ENCODE measurements at regions not wholly inside any gene's neighbourhood (a gene's known extent, or its start where the extent isn't known, plus 50 kb on each side); places are given as distances from the start of the nearest gene placed in this dataset.

- no peak for DNase-seq (ENCODE audit: low read depth)
Observed at GRCh38 chr1:29896791-29897714, 660.7 kb downstream of the PTPRU start.

GRCh38 chr1:29896300-29896699 lies 660.0 kb downstream of the PTPRU start:
- no peak for DNase-seq (ENCODE audit: low read depth)

- DNase-seq (ENCODE audit: low read depth): no peak
Observed at GRCh38 chr1:29895201-29895600, 658.9 kb downstream of the PTPRU start.

GRCh38 chr1:29894311-29894710 lies 658.0 kb downstream of the PTPRU start:
- DNase-seq (ENCODE audit: low read depth): no peak

- DNase-seq (ENCODE audit: low read depth): no peak
Observed at GRCh38 chr1:29893806-29894205, 657.5 kb downstream of the PTPRU start.

- DNase-seq (ENCODE audit: low read depth): no peak
Observed at GRCh38 chr1:29893046-29893723, 656.9 kb downstream of the PTPRU start.

GRCh38 chr1:29892247-29892646 lies 655.9 kb downstream of the PTPRU start:
- no peak for DNase-seq (ENCODE audit: low read depth)

- no peak for DNase-seq (ENCODE audit: low read depth)
Observed at GRCh38 chr1:29890201-29890959, 654.1 kb downstream of the PTPRU start.

GRCh38 chr1:29889776-29890175 lies 653.5 kb downstream of the PTPRU start:
- DNase-seq (ENCODE audit: low read depth): no peak

GRCh38 chr1:29884740-29885139 lies 648.4 kb downstream of the PTPRU start:
- no peak for DNase-seq (ENCODE audit: low read depth)

GRCh38 chr1:29883986-29884385 lies 647.7 kb downstream of the PTPRU start:
- DNase-seq (ENCODE audit: low read depth): no peak

- no peak for DNase-seq (ENCODE audit: low read depth)
Observed at GRCh38 chr1:29883411-29883832, 647.1 kb downstream of the PTPRU start.

GRCh38 chr1:29880556-29880955 lies 644.2 kb downstream of the PTPRU start:
- no peak for DNase-seq (ENCODE audit: low read depth)

- no peak for DNase-seq (ENCODE audit: low read depth)
Observed at GRCh38 chr1:29879217-29879616, 642.9 kb downstream of the PTPRU start.

GRCh38 chr1:29878501-29878900 lies 642.2 kb downstream of the PTPRU start:
- no peak for DNase-seq (ENCODE audit: low read depth)

- no peak for DNase-seq (ENCODE audit: low read depth)
Observed at GRCh38 chr1:29876902-29877301, 640.6 kb downstream of the PTPRU start.

GRCh38 chr1:29876441-29876840 lies 640.1 kb downstream of the PTPRU start:
- DNase-seq (ENCODE audit: low read depth): no peak

GRCh38 chr1:29875557-29876028 lies 639.3 kb downstream of the PTPRU start:
- no peak for DNase-seq (ENCODE audit: low read depth)

- DNase-seq (ENCODE audit: low read depth): no peak
Observed at GRCh38 chr1:29870621-29871020, 634.3 kb downstream of the PTPRU start.

- DNase-seq (ENCODE audit: low read depth): no peak
Observed at GRCh38 chr1:29869802-29870201, 633.5 kb downstream of the PTPRU start.

- DNase-seq (ENCODE audit: low read depth): no peak
Observed at GRCh38 chr1:29868944-29869343, 632.6 kb downstream of the PTPRU start.

- no peak for DNase-seq (ENCODE audit: low read depth)
Observed at GRCh38 chr1:29868096-29868495, 631.8 kb downstream of the PTPRU start.

Data from fibroblast of gingiva (primary cell).